SKM-1 treated with dmso at 0.1 percent for 144 hours (cell line): ENCODE measurements at regions not wholly inside any gene's neighbourhood (a gene's known extent, or its start where the extent isn't known, plus 50 kb on each side); places are given as distances from the start of the nearest gene placed in this dataset.

Experiments
- DNase-seq: peaks from one replicate; lab custom pipeline; 2025; ENCODE audit not compliant: unreplicated experiment; lab: John Stamatoyannopoulos, UW

GRCh38 chr5:21184581-21184980 lies 1196.6 kb upstream of the CDH18 start:
- no peak for DNase-seq

- DNase-seq: no peak
Observed at GRCh38 chr5:21181609-21182125, 1193.7 kb upstream of the CDH18 start.

GRCh38 chr5:21173526-21173925 lies 1185.5 kb upstream of the CDH18 start:
- no peak for DNase-seq

- no peak for DNase-seq
Observed at GRCh38 chr5:21173036-21173435, 1185.0 kb upstream of the CDH18 start.

GRCh38 chr5:21171038-21171437 lies 1183.0 kb upstream of the CDH18 start:
- no peak for DNase-seq

- DNase-seq: no peak
Observed at GRCh38 chr5:21168557-21168956, 1180.6 kb upstream of the CDH18 start.

GRCh38 chr5:21165344-21165743 lies 1177.3 kb upstream of the CDH18 start:
- no peak for DNase-seq

- DNase-seq: no peak
Observed at GRCh38 chr5:21164425-21164824, 1176.4 kb upstream of the CDH18 start.

GRCh38 chr5:21159510-21160059 lies 1171.6 kb upstream of the CDH18 start:
- DNase-seq: no peak

GRCh38 chr5:21154526-21154925 lies 1166.5 kb upstream of the CDH18 start:
- no peak for DNase-seq

GRCh38 chr5:21152611-21153010 lies 1164.6 kb upstream of the CDH18 start:
- no peak for DNase-seq

GRCh38 chr5:21145376-21145775 lies 1157.4 kb upstream of the CDH18 start:
- no peak for DNase-seq

- no peak for DNase-seq
Observed at GRCh38 chr5:21143686-21144085, 1155.7 kb upstream of the CDH18 start.

- DNase-seq: no peak
Observed at GRCh38 chr5:21142791-21143190, 1154.8 kb upstream of the CDH18 start.

- DNase-seq: peak; percentile 12
Observed at GRCh38 chr5:21140987-21141386, 1153.0 kb upstream of the CDH18 start.

- DNase-seq: no peak
Observed at GRCh38 chr5:21126236-21126635, 1138.2 kb upstream of the CDH18 start.

GRCh38 chr5:21125238-21125983 lies 1137.4 kb upstream of the CDH18 start:
- no peak for DNase-seq

GRCh38 chr5:21121213-21121612 lies 1133.2 kb upstream of the CDH18 start:
- DNase-seq: no peak

- DNase-seq: no peak
Observed at GRCh38 chr5:21097661-21098060, 1109.7 kb upstream of the CDH18 start.

GRCh38 chr5:21094619-21095018 lies 1106.6 kb upstream of the CDH18 start:
- no peak for DNase-seq

- no peak for DNase-seq
Observed at GRCh38 chr5:21087766-21088165, 1099.8 kb upstream of the CDH18 start.

GRCh38 chr5:21085791-21086190 lies 1097.8 kb upstream of the CDH18 start:
- no peak for DNase-seq

GRCh38 chr5:21071986-21072385 lies 1084.0 kb upstream of the CDH18 start:
- DNase-seq: no peak
